ENCODE measurements at regions not wholly inside any gene's neighbourhood (a gene's known extent, or its start where the extent isn't known, plus 50 kb on each side); places are given as distances from the start of the nearest gene placed in this dataset.
"Not testable (repeated sequence)": the region's sequence is repeated elsewhere in the genome, so short reads cannot be mapped to it uniquely, and the experiment has no call there.

- POLR2A ChIA-PET; CTCF ChIA-PET; H3K4me1 Mint-ChIP-seq (ENCODE audit: insufficient read depth, unreplicated experiment); H3K36me3 Mint-ChIP-seq (ENCODE audit: insufficient read depth, unreplicated experiment); H3K27me3 Mint-ChIP-seq (ENCODE audit: insufficient read depth, unreplicated experiment); H3K27ac Mint-ChIP-seq (ENCODE audit: low read depth, unreplicated experiment); intact Hi-C loops (cut with micrococcal nuclease); H3K9me3 Mint-ChIP-seq (ENCODE audit: unreplicated experiment): not testable (repeated sequence)
- H3K4me3 Mint-ChIP-seq (ENCODE audit: unreplicated experiment): peak overlapping the region; percentile 38
- TSS peak; percentile 81 for BruUV-seq (replicated peaks)
- peak; percentile 72 for DNase-seq (ENCODE audit: unreplicated experiment)
Measured at GRCh38 chr9:63337899-63338604, 1947.0 kb downstream of the FOXD4L5 start.

GRCh38 chr9:63335286-63335685 lies 1949.7 kb downstream of the FOXD4L5 start:
- H3K9me3 Mint-ChIP-seq (ENCODE audit: unreplicated experiment); intact Hi-C loops (cut with micrococcal nuclease); POLR2A ChIA-PET; CTCF ChIA-PET; DNase-seq (ENCODE audit: unreplicated experiment); BruUV-seq (replicated peaks); H3K4me3 Mint-ChIP-seq (ENCODE audit: unreplicated experiment); H3K27me3 Mint-ChIP-seq (ENCODE audit: insufficient read depth, unreplicated experiment); H3K4me1 Mint-ChIP-seq (ENCODE audit: insufficient read depth, unreplicated experiment); H3K27ac Mint-ChIP-seq (ENCODE audit: low read depth, unreplicated experiment); H3K36me3 Mint-ChIP-seq (ENCODE audit: insufficient read depth, unreplicated experiment): not testable (repeated sequence)

- H3K27ac Mint-ChIP-seq (ENCODE audit: low read depth, unreplicated experiment); intact Hi-C loops (cut with micrococcal nuclease); H3K4me1 Mint-ChIP-seq (ENCODE audit: insufficient read depth, unreplicated experiment); BruUV-seq (replicated peaks); CTCF ChIA-PET; H3K4me3 Mint-ChIP-seq (ENCODE audit: unreplicated experiment); DNase-seq (ENCODE audit: unreplicated experiment); H3K36me3 Mint-ChIP-seq (ENCODE audit: insufficient read depth, unreplicated experiment); H3K9me3 Mint-ChIP-seq (ENCODE audit: unreplicated experiment); H3K27me3 Mint-ChIP-seq (ENCODE audit: insufficient read depth, unreplicated experiment); POLR2A ChIA-PET: not testable (repeated sequence)
Measured at GRCh38 chr9:63334187-63334586, 1950.8 kb downstream of the FOXD4L5 start.

- BruUV-seq (replicated peaks); intact Hi-C loops (cut with micrococcal nuclease); DNase-seq (ENCODE audit: unreplicated experiment); H3K4me1 Mint-ChIP-seq (ENCODE audit: insufficient read depth, unreplicated experiment); H3K27ac Mint-ChIP-seq (ENCODE audit: low read depth, unreplicated experiment); POLR2A ChIA-PET; H3K36me3 Mint-ChIP-seq (ENCODE audit: insufficient read depth, unreplicated experiment); CTCF ChIA-PET; H3K9me3 Mint-ChIP-seq (ENCODE audit: unreplicated experiment); H3K4me3 Mint-ChIP-seq (ENCODE audit: unreplicated experiment); H3K27me3 Mint-ChIP-seq (ENCODE audit: insufficient read depth, unreplicated experiment): not testable (repeated sequence)
Measured at GRCh38 chr9:63333083-63333482, 1951.9 kb downstream of the FOXD4L5 start.

- H3K27me3 Mint-ChIP-seq (ENCODE audit: insufficient read depth, unreplicated experiment); H3K9me3 Mint-ChIP-seq (ENCODE audit: unreplicated experiment); BruUV-seq (replicated peaks); H3K4me3 Mint-ChIP-seq (ENCODE audit: unreplicated experiment); H3K36me3 Mint-ChIP-seq (ENCODE audit: insufficient read depth, unreplicated experiment); H3K4me1 Mint-ChIP-seq (ENCODE audit: insufficient read depth, unreplicated experiment); CTCF ChIA-PET; H3K27ac Mint-ChIP-seq (ENCODE audit: low read depth, unreplicated experiment); DNase-seq (ENCODE audit: unreplicated experiment); intact Hi-C loops (cut with micrococcal nuclease); POLR2A ChIA-PET: not testable (repeated sequence)
Measured at GRCh38 chr9:63328313-63328712, 1956.7 kb downstream of the FOXD4L5 start.

- H3K9me3 Mint-ChIP-seq (ENCODE audit: unreplicated experiment); CTCF ChIA-PET; H3K4me3 Mint-ChIP-seq (ENCODE audit: unreplicated experiment); DNase-seq (ENCODE audit: unreplicated experiment); BruUV-seq (replicated peaks); H3K27ac Mint-ChIP-seq (ENCODE audit: low read depth, unreplicated experiment); POLR2A ChIA-PET; H3K27me3 Mint-ChIP-seq (ENCODE audit: insufficient read depth, unreplicated experiment); H3K4me1 Mint-ChIP-seq (ENCODE audit: insufficient read depth, unreplicated experiment); intact Hi-C loops (cut with micrococcal nuclease); H3K36me3 Mint-ChIP-seq (ENCODE audit: insufficient read depth, unreplicated experiment): not testable (repeated sequence)
Measured at GRCh38 chr9:63327211-63327610, 1957.8 kb downstream of the FOXD4L5 start.

- H3K4me1 Mint-ChIP-seq (ENCODE audit: insufficient read depth, unreplicated experiment); H3K36me3 Mint-ChIP-seq (ENCODE audit: insufficient read depth, unreplicated experiment); H3K27me3 Mint-ChIP-seq (ENCODE audit: insufficient read depth, unreplicated experiment); DNase-seq (ENCODE audit: unreplicated experiment); H3K9me3 Mint-ChIP-seq (ENCODE audit: unreplicated experiment); BruUV-seq (replicated peaks); intact Hi-C loops (cut with micrococcal nuclease); CTCF ChIA-PET; H3K4me3 Mint-ChIP-seq (ENCODE audit: unreplicated experiment); H3K27ac Mint-ChIP-seq (ENCODE audit: low read depth, unreplicated experiment); POLR2A ChIA-PET: not testable (repeated sequence)
Measured at GRCh38 chr9:63326665-63327064, 1958.3 kb downstream of the FOXD4L5 start.

- H3K9me3 Mint-ChIP-seq (ENCODE audit: unreplicated experiment); intact Hi-C loops (cut with micrococcal nuclease); BruUV-seq (replicated peaks); DNase-seq (ENCODE audit: unreplicated experiment); H3K36me3 Mint-ChIP-seq (ENCODE audit: insufficient read depth, unreplicated experiment); H3K27ac Mint-ChIP-seq (ENCODE audit: low read depth, unreplicated experiment); POLR2A ChIA-PET; H3K27me3 Mint-ChIP-seq (ENCODE audit: insufficient read depth, unreplicated experiment); H3K4me3 Mint-ChIP-seq (ENCODE audit: unreplicated experiment); H3K4me1 Mint-ChIP-seq (ENCODE audit: insufficient read depth, unreplicated experiment); CTCF ChIA-PET: not testable (repeated sequence)
Measured at GRCh38 chr9:63325696-63326095, 1959.3 kb downstream of the FOXD4L5 start.

- DNase-seq (ENCODE audit: unreplicated experiment); H3K36me3 Mint-ChIP-seq (ENCODE audit: insufficient read depth, unreplicated experiment); CTCF ChIA-PET; BruUV-seq (replicated peaks); H3K9me3 Mint-ChIP-seq (ENCODE audit: unreplicated experiment); H3K27ac Mint-ChIP-seq (ENCODE audit: low read depth, unreplicated experiment); H3K27me3 Mint-ChIP-seq (ENCODE audit: insufficient read depth, unreplicated experiment); H3K4me1 Mint-ChIP-seq (ENCODE audit: insufficient read depth, unreplicated experiment); H3K4me3 Mint-ChIP-seq (ENCODE audit: unreplicated experiment); intact Hi-C loops (cut with micrococcal nuclease); POLR2A ChIA-PET: not testable (repeated sequence)
Measured at GRCh38 chr9:63318093-63318492, 1966.9 kb downstream of the FOXD4L5 start.

- BruUV-seq (replicated peaks); POLR2A ChIA-PET: not testable (repeated sequence)
Measured at GRCh38 chr9:63315387-63315786, 1969.6 kb downstream of the FOXD4L5 start.

More at GRCh38 chr9:63315387-63315786, 1969.6 kb downstream of the FOXD4L5 start:
- H3K9me3 Mint-ChIP-seq (ENCODE audit: unreplicated experiment); DNase-seq (ENCODE audit: unreplicated experiment); H3K27ac Mint-ChIP-seq (ENCODE audit: low read depth, unreplicated experiment); H3K36me3 Mint-ChIP-seq (ENCODE audit: insufficient read depth, unreplicated experiment); intact Hi-C loops (cut with micrococcal nuclease); H3K4me3 Mint-ChIP-seq (ENCODE audit: unreplicated experiment); CTCF ChIA-PET; H3K27me3 Mint-ChIP-seq (ENCODE audit: insufficient read depth, unreplicated experiment); H3K4me1 Mint-ChIP-seq (ENCODE audit: insufficient read depth, unreplicated experiment): not testable (repeated sequence)

Data from MCF 10A (cell line).